T-helper 2 cell (primary cell): ENCODE measurements at regions not wholly inside any gene's neighbourhood (a gene's known extent, or its start where the extent isn't known, plus 50 kb on each side); places are given as distances from the start of the nearest gene placed in this dataset.
"Not testable (repeated sequence)": the region's sequence is repeated elsewhere in the genome, so short reads cannot be mapped to it uniquely, and the experiment has no call there.

Experiments
- DNase-seq, 5 experiments: peaks; one replicate each; pipeline versions ENCODE4 v3.0.0 to v3.0.0-alpha.2; 2012 to 2022

GRCh38 chr9:119736491-119737454 lies 367.5 kb upstream of the BRINP1 start:
- no peak for DNase-seq

DNA sequence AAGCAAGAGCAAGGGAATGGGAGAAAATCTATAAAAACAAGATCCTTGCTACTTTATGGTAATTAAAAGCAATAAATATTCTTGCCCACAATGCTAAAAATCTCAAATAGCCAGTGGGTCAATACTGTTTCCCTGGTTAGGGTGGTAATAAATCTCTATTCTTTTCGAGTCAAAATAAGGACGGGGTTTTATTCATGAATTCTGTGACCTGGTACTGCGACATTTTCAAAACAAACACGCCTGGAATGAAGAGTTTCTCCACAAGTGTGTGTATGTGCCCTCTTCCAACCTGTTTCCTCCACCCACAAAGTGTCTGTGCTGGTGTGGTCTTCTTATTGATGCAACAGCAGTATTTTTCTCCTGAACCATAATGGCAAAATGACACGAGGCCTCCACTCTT lies 358.8 kb upstream of the BRINP1 start:
- DNase-seq, result no peak

GRCh38 chr9:119726035-119726434 lies 356.8 kb upstream of the BRINP1 start:
- no peak for DNase-seq

DNA sequence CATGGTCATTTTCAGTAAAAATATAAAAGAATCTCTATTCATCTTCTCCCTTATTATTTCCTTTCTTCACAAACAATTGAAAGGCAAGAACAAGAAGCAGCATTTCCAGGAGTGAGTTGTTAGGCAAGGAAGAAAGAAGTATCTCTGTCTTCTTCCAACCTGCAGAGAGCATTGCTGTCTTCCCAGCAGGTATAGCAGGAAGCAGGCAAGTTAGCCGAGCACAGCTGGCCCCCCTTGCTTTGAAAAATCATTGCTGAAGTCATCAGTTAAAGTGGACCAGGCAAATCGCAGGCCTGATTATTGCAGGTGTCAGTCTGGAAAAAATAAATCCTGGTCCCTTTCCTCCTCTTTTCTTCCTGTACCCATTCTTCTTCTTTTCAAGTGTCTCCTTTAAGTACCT lies 353.1 kb upstream of the BRINP1 start:
- no peak for DNase-seq

DNA sequence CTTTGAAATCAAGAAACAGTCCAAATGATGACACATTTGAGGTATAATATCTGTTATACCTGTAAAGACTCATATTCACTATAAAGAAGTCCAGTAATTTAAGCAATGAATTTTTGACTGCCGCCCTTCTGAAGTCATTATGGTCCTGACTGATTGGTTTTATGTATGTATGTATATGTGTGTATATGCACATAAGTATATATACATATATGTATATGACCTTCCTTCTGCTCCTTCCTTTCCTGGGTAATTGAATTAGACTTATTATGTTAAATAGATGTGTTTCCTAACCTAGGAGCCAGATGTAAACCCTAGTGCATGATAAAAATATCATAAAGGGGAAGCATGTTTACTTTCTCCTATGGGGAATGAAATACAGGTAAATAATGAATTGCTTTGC lies 343.1 kb upstream of the BRINP1 start:
- no peak for DNase-seq

- DNase-seq, result no peak
These were observed 340.2 kb upstream of the BRINP1 start for GRCh38 chr9:119709431-119709830.

GRCh38 chr9:119707228-119707845 lies 338.1 kb upstream of the BRINP1 start:
- no peak for DNase-seq

DNA sequence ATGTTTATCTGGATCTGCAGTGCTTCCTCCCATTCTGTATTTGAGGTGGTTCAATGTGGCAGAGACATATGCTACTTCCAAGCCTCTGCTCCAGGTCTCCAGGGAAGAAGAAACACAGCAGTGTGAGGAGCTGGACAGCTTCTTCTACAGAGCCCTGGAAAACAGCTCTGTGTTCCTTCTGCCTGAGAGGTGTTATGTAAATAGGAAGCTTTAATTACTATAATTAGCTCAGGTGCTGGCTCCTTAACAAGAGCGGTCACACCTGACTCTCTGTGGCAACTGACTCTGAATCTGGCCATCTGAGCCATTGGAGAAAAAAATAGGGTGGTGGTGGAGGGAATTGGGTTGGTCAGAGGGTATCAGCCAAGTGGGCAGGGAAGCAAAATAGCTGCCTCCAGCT lies 332.4 kb upstream of the BRINP1 start:
- DNase-seq, result no peak

DNA sequence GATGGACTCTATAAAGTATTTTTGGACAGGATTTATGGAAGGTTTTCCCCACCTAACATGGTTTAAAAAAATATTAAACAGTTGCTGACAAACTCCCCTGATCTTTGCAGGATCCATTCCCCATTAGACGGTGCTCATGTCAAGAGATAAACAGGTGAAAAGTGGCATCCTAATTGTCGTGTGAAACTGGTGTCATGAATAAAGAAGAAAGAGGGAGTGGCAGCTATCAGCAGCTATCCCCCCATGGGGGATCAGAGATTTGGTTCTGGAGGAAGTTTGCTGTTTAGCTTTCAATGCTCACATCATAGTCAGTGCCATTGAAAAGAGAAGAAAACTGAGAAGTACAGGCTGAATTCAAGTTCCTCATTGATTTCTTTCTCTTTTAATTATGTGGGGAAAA lies 329.3 kb upstream of the BRINP1 start:
- DNase-seq, result no peak

- no peak for DNase-seq
These were observed 328.8 kb upstream of the BRINP1 start for GRCh38 chr9:119697996-119698395.

- DNase-seq, result no peak
These were observed 320.6 kb upstream of the BRINP1 start for GRCh38 chr9:119689879-119690278.

DNA sequence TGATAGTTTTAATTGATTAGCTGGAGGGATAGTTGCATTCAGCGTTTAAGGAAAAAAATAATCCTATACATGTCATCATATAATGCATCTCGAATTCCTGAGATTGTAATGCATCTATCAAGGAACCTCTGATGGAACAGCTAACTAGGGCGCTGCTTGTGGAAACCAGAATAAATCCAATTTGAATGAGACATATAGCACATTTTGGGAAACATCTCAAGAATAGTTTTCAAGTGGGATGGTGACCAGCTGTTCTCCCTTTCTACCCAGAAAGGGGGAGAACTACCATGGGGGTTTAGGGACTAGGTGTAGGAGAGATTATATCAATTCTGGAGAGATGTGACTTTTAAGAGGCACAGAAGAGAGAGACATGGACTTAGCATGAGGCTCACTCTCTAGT lies 319.3 kb upstream of the BRINP1 start:
- no peak for DNase-seq

DNA sequence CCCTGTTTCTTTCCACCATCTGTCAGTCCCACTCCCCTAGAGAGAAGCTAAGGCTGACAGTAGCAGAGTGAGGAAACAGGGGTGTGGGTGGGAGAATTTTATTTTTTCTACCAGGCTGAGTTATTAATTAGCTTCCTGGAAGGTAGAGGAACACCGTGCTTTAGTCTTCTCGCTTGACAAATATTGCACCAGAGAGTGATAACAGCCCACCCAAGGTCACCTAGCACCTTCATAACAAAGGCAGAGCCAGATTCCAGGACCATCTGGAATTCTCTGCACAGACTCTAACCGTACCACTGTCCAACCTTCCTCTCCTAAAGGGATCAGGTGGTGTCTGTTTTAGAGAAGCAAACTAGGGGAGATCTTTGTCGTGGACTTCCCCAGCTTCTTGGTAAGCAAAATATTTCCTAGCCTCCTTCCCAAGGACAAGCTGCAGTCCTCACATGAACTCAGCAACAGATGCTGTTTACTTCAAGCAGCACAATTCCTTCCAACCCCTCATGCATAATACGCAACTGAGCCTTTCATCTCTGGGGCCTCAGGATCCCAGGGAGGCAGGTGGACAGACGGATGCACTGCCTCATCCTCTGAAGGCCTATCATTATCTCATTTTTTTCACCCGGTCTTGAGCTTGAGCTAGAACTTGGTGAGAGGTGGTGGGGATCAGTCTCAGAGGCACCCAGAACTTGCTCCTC lies 308.7 kb upstream of the BRINP1 start:
- no peak for DNase-seq

DNA sequence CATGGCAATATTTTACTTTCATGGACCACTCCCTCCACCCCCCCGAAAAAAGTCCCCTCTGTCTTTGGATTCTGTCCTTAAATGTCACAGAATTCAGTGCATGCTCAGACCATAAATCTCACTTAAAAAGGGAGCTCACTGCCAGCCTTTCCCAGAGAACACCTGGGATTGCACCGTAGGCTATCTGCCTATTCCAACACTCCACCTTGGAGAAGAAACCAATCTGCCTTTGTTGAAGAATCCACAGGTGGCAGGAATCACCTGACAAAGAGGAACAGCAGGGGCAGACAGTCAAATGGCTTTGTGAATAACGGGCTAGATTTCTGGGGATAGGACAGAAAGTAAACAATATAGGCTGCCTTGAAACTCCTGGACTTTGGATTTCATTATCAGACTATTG lies 306.7 kb upstream of the BRINP1 start:
- DNase-seq, result no peak

DNA sequence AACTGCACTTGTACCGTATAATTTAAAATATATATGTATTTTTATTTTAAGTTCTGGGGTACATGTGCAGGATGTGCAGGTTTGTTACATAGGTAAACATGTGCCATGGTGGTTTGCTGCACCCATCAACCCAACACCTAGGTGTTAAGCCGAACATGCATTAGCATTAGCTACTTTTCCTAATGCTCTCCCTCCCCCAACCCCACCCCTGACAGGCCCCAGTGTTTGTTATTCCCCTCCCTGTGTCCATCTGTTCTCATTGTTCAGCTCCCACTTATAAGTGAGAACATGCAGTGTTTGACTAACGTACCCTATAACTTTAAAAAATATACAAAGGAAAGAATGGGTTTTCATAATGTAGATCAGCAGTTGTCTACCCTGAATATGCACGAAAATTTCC lies 303.5 kb upstream of the BRINP1 start:
- DNase-seq, result not testable (repeated sequence)

DNA sequence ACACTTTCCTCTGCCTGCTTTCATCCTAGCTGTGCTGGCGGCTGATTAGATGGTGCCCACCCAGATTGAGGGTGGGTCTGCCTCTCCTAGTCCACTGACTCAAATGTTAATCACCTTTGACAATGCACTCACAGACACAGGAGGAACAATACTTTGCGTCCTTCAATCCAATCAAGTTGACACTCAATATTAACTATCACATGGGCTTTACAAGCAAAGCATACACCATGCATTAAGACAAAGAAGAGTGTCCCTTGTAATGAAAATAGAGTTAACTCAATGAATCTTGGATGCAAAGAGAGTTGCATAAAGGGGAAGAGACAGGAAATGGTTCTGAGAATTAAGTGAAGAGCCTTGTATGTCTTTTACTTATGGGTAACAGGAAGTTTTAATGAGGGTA lies 298.7 kb upstream of the BRINP1 start:
- no peak for DNase-seq

- no peak for DNase-seq
These were observed 297.9 kb upstream of the BRINP1 start for GRCh38 chr9:119667163-119667562.

DNA sequence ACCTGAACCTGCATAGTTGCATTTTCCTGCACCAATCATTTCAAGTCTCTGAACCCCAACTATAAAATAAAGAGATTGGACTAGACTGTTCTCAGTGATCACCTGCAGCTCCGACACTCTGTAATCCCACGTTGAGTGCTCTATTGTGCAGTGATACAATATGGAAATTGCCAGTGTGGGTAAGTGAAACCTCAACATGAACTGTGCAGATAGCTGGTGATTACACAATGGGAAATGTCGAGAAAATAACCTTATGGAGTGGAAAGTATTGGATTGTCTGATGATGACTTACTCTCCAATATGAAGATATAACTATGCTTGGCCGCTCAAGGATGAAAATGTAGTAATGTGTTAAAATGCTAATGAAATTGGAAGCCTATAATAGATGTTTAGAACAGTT lies 293.1 kb upstream of the BRINP1 start:
- no peak for DNase-seq

- no peak for DNase-seq
These were observed 283.7 kb upstream of the BRINP1 start for GRCh38 chr9:119652931-119653330.

DNA sequence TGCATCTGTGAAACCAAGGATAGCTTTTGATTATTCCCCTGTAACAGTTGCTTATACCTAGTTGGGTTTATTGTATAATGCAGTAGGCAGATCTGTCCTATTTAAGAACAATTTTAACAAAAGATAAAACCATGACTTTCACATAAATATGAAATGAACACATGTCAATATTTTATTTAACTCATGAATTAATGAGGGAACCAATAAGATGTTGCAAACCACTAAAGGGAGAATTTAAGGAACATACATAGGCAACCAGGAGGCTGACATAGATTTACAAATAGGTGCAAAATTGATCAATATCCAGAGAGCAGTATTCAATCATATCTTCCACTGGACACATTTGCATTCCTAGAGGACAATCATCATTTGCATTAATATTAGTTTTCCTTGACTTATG lies 280.0 kb upstream of the BRINP1 start:
- no peak for DNase-seq

DNA sequence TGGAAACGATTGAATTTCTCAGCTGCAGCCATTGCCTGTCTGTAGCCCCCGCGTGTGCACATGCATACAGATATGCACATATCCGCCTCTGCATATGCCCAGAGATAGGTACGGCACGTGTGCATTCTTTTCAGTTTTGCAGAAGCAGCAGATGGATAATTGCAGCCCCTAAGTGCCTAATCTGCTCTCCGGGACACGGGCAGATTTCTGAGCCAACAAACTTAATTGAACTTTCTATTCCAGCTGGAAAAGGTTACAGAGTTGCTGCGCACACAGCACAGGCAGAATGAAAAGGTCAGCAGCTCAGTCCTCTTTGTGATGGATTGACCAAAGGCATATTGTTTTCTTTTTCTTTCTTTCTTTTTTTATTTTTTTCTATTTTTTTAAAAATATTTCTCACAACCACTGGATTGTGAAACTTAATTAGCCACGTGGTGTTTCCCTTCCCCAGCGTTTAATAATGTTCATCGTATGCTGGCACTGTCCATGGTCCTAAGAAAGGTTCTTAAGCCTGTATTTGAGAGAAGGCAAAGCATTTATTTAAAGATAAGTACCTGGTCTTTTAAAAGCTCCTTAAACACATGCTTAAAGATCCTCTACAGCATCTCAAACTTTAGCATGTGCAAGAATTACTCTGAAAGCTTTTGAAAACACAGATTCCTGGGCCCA lies 270.2 kb upstream of the BRINP1 start:
- no peak for DNase-seq

GRCh38 chr9:119634006-119634405 lies 264.8 kb upstream of the BRINP1 start:
- no peak for DNase-seq

- no peak for DNase-seq
These were observed 242.3 kb upstream of the BRINP1 start for GRCh38 chr9:119611565-119611964.
